ENCODE measurements at regions not wholly inside any gene's neighbourhood (a gene's known extent, or its start where the extent isn't known, plus 50 kb on each side); places are given as distances from the start of the nearest gene placed in this dataset.

- no peak for DNase-seq (ENCODE audit: low read depth in 2 of 2)
These were observed 71.6 kb upstream of the GAREM1 start for GRCh38 chr18:32542221-32542798.

- no peak for DNase-seq (ENCODE audit: low read depth in 2 of 2)
These were observed 60.4 kb upstream of the GAREM1 start for GRCh38 chr18:32530947-32531651.

GRCh38 chr18:32529722-32530420 is 59.2 kb upstream of the GAREM1 start:
- no peak for DNase-seq (ENCODE audit: low read depth in 2 of 2)

GRCh38 chr18:32520771-32521170 is 50.1 kb upstream of the GAREM1 start:
- DNase-seq (ENCODE audit: low read depth in 2 of 2), result no peak
